SK-MEL-5 (cell line): ENCODE measurements at regions not wholly inside any gene's neighbourhood (a gene's known extent, or its start where the extent isn't known, plus 50 kb on each side); places are given as distances from the start of the nearest gene placed in this dataset.

Source experiments
- DNase-seq: peaks from one replicate; pipeline ENCODE4 v3.0.0-alpha.2; 2016; ENCODE audit warnings: low read depth, low spot score
- in situ Hi-C: cut with HindIII; loops from 2 replicates; pipeline ENCODE4 v1.10.0; 2016; ENCODE audit warnings: low sequenced_read_pairs, high pct_unique_total_duplicates, low pct_unique_long_range_greater_than_20kb

GRCh38 chr18:76259711-76260110 is 235.3 kb downstream of the ZNF516 start:
- DNase-seq, result no peak
- in situ Hi-C loops, result no loop called here

DNA sequence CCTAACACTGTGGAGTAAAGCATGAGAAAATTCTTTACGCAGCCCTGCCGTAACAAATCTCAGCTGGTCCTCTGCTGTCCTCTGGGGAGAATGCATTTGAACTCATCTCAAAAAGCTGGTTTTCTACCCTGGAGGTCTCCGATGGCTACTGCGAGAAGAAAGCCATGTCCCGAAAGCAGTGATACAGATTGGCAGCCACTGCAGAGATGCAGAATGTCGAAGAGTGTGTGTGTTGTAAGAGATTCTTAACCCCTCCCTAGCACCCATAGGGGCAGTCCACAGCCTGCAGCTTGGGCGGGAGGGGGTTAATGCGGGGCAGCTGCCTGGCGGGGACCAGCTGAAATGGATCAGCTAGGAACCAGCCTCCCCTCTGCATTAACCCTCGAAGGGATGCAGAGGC is 235.9 kb downstream of the ZNF516 start:
- DNase-seq, result no peak
- in situ Hi-C loops, result no loop called here

DNA sequence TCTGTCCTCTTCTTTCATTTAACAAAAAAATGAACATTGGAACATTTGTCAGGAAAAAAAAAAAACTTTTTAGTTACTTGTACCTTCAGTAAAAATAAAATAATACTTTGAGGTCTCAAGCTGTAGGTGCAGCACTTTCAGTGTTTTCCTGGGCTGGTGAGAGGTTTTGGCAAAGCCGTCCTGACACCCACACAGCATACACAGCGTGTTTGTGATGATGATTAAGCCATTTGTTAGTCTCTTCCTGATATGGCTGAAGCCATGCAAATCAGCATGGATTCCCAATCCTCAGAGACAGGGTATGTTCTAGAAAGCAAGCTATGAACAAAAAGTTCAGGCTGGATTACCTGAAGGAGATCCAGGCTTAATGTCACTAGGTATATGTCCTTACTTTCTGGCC is 236.8 kb downstream of the ZNF516 start:
- in situ Hi-C loops, result no loop called here
- DNase-seq, result no peak

DNA sequence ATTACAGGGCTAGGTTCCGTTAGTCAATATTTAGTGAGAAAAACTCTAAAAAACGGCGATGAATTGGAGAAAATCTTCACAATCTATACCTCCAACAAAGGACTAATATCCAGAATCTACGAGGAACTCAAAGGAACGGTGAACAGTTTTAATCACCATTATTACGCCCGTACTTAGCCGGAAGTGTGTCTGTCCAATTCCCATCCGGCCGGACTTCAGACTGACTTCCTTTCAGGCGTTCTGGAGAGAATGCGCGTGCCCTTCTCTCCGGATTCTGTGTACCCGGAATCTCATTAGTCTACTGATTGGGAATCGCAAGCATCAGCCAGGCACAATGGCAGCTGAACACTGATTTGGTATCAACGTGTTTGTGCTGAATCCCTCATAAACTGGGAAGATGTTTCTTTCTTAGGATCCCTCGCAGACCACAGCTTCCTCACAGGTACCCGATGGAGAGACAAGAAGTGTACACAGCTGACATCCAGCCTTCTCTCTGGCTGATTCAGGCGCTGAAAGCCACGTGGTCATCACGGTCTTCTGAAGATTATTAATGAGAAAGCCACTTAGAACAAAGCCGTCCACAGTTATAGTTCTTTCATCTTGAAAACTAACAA is 239.9 kb downstream of the ZNF516 start:
- peak; percentile 46 for DNase-seq
- in situ Hi-C loops, result no loop called here

DNA sequence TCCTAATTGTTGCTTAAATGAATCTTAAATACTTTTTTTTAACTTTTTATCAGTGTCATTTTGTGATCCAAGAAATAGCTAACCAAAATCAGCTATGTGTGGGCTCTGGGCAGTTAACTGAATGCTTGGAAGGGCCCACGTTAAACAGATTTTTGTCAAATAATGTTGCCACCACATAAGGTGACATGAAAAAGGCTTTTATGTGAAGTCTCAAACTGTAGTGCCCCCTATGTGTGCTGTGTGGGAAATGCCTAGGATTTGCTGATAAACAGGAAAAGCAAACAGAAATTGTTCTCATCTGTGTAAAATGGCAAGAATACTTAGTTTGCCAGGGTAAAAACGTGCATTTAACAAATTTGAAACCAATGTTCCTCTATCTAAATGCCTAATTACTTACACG is 242.2 kb downstream of the ZNF516 start:
- peak; percentile 39 for DNase-seq
- in situ Hi-C loops, result no loop called here

GRCh38 chr18:76252139-76252538 is 242.9 kb downstream of the ZNF516 start:
- no peak for DNase-seq
- in situ Hi-C loops, result no loop called here

DNA sequence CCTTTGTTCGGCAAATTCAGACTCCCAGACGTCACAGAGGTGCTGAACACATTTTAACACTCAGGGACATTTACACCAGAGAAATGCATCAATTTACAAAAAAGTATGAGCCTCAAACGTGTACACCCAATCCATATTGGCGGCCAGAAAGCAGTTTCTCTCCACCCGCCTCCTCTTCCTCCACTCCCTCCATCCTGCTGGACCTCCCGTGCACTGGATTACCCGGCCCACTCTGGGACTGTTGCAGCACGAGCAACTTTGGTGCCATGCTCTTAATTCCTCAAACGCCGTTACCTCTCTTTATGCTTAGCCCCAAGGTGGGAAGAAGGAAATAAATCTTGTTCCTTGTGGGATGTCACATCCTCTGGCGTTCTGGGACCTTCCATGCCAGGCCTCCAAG is 243.4 kb downstream of the ZNF516 start:
- no peak for DNase-seq
- in situ Hi-C loops, result no loop called here

DNA sequence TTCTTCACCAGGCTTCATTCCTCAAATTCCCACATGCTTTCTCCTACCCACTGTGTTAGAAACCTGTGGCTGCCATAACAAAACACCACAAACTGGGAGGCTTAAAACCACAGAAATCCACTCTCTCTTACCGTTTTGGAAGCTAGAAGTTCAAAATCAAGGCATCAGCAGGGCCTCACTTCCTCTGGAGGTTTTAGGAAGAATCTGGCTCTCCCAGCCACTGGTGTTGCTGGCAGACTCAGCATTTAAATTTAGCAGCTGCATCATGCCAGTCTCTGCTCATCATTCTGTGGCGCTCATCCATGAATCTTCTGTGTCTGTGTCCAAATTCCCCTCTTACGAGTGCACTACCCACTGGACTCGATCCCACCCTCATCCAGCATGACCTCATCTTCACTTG is 248.5 kb downstream of the ZNF516 start:
- in situ Hi-C loops, result no loop called here
- no peak for DNase-seq

GRCh38 chr18:76234676-76235060 is 260.4 kb downstream of the ZNF516 start:
- in situ Hi-C loops, result no loop called here
- no peak for DNase-seq

DNA sequence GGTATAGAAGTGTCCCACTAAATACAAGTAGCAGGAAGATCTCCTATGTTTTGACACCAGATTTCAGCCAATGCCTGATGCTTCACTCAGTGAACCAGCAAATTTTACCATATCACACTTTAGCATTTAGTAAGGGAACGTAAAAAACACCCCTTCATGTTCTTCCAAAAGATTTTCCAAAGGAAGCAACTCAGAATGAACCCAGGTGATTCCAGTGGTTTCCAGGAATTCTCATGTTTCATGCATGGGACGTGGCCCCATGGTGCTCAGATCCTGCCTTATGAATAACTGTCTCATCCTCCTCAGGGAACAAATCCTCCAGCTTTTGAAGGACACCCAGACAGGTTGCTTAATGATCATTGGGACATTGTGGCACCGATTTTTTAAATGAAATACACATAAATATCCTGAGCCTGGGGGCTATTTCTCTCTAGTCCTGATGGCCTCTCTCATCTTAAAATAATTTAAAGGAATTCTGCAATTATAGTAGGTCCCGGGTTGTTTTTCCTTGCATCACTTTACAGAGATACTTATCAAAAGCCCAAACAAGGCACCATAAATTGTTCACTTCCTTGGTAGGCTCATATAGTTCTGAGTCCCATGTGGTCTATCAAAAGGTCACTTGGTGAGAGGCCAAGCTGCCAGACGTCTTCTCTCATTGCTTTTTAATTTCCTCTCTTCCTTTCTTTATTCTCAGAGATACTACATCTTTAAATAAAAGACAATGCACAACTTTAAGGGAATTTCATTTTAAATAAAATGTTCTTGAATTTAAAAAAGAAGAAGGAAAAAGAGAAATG is 261.0 kb downstream of the ZNF516 start:
- in situ Hi-C loops, result no loop called here
- DNase-seq, result no peak

DNA sequence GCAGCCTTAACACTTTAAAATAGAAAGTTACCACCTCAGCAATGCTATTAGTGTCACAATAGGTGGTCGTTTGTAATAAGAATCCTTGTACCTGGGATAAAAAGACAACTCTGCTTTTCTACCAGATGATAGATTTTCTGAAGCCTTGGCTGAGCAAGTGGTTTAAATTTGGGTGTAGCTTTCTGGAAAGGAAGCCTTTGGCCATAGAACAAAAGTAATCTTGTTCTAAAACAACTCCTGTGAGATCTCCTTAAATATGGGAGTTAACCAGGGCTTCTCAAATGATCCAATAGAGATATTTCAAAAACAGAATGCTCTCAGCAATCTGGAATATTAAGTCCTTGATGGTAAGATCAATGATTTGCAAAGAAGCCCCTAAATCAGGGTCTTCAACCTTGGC is 261.6 kb downstream of the ZNF516 start:
- no peak for DNase-seq
- in situ Hi-C loops, result no loop called here

- in situ Hi-C loops, result no loop called here
- DNase-seq, result no peak
Measured at GRCh38 chr18:76232779-76233178, 262.3 kb downstream of the ZNF516 start.

- in situ Hi-C loops, result no loop called here
- DNase-seq, result no peak
Measured at GRCh38 chr18:76232010-76232409, 263.0 kb downstream of the ZNF516 start.

DNA sequence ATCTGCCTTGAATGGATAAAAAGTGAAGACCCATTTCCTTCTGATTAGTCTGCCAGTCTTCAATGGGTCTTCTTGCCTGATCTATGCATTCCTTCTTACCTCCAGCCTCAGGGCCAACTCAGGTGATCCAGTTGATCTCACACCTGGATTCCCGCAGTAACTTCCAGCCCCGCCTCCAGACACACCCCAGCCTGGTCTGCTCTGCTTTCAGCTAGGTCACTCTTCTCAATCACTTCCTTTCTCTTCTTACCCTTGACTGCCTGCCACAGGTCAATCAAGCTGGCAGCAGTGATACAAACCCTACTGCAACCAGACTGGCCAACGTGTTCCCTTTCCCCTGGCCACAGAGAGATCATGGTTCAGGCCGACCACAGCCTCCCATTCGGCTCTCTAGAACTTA is 263.6 kb downstream of the ZNF516 start:
- in situ Hi-C loops, result no loop called here

DNA sequence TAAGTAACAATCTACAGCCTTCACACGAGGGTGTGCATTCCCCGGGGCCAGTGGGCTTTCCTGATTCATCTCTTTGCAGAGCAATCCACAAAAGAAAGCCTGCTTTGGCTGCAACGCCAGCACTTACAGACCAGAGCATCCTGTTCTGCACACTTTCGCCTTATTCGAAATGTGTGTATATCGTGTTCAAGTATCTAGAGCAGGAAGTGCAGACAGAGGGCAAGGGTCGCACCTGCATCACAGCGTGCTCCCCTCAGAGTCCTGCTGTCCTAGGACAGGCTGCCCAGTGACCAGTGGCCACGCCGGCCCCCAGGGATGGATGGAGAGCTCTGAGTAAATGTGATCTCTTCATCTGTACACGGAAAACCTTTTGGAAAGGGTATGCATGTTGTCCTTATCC is 264.3 kb downstream of the ZNF516 start:
- DNase-seq, result no peak
- in situ Hi-C loops, result no loop called here

More for the DNA sequence above, 263.6 kb downstream of the ZNF516 start:
- DNase-seq, result no peak

- in situ Hi-C loops, result no loop called here
Measured at GRCh38 chr18:76228716-76229115, 266.3 kb downstream of the ZNF516 start.

GRCh38 chr18:76227759-76228158 is 267.3 kb downstream of the ZNF516 start:
- no peak for DNase-seq
- in situ Hi-C loops, result no loop called here

More at GRCh38 chr18:76228716-76229115, 266.3 kb downstream of the ZNF516 start:
- no peak for DNase-seq

GRCh38 chr18:76223403-76223802 is 271.6 kb downstream of the ZNF516 start:
- in situ Hi-C loops, result no loop called here

GRCh38 chr18:76219023-76219422 is 276.0 kb downstream of the ZNF516 start:
- DNase-seq, result no peak
- in situ Hi-C loops, result no loop called here

More at GRCh38 chr18:76223403-76223802, 271.6 kb downstream of the ZNF516 start:
- no peak for DNase-seq
